WTC11 (cell line): ENCODE measurements at regions not wholly inside any gene's neighbourhood (a gene's known extent, or its start where the extent isn't known, plus 50 kb on each side); places are given as distances from the start of the nearest gene placed in this dataset.
"Not testable (repeated sequence)": the region's sequence is repeated elsewhere in the genome, so short reads cannot be mapped to it uniquely, and the experiment has no call there.

Source experiments
- ATAC-seq: fragments of 200-7000 bp; cut with Tn5 transposase; 2 replicates; pipeline ENCODE4 v1.10.0; 2021; ENCODE audit warnings: mild to moderate bottlenecking, moderate library complexity
- CTCF ChIA-PET: fragments of 300-600 bp; sonication (Branson Sonifier 250); formaldehyde crosslinking; loops from one replicate; lab custom pipeline; 2021; ENCODE audit warnings: antibody characterized with exemption; lab: Charles Lee
- POLR2A ChIA-PET: fragments of 350-600 bp; sonication (Branson Sonifier 250); formaldehyde crosslinking; loops from one replicate; lab custom pipeline; 2021; ENCODE audit warnings: antibody characterized with exemption; lab: Charles Lee
- DNase-seq: peaks from one replicate; pipeline ENCODE4 v3.0.0; 2021; ENCODE audit warnings: low spot score
- H3K27ac Mint-ChIP-seq: 2 replicates; pipeline ENCODE4 v1.8.0; 2021; ENCODE audit warnings: mixed read lengths
- H3K27me3 Mint-ChIP-seq: 2 replicates; pipeline ENCODE4 v1.8.0; 2021; ENCODE audit warnings: low read depth, mild to moderate bottlenecking, moderate library complexity, mixed read lengths
- H3K36me3 Mint-ChIP-seq: 2 replicates; pipeline ENCODE4 v1.8.0; 2021; ENCODE audit warnings: mixed read lengths
- H3K4me1 Mint-ChIP-seq: 2 replicates; pipeline ENCODE4 v1.8.0; 2022; ENCODE audit warnings: mixed read lengths
- H3K4me3 Mint-ChIP-seq: 2 replicates; pipeline ENCODE4 v1.8.0; 2021; ENCODE audit warnings: mild to moderate bottlenecking, moderate library complexity, mixed read lengths
- H3K9me3 Mint-ChIP-seq: 2 replicates; pipeline ENCODE4 v1.8.0; 2021; ENCODE audit warnings: mixed read lengths
- ATF1 ChIP-seq: sonication (generic); formaldehyde crosslinking; IDR thresholded peaks from 2 replicates; pipeline ENCODE4 v1.8.1; 2023; ENCODE audit warnings: mild to moderate bottlenecking, moderate library complexity, missing genetic modification reagents
- CBFB ChIP-seq: sonication (generic); formaldehyde crosslinking; IDR thresholded peaks from 2 replicates; pipeline ENCODE4 v1.8.1; 2022; ENCODE audit warnings: mild to moderate bottlenecking, low read depth, missing genetic modification reagents
- ERG ChIP-seq: fragments of 250-450 bp; sonication (Bioruptor Pico); IDR thresholded peaks from 2 replicates; pipeline ENCODE4 v1.8.0; 2021; ENCODE audit warnings: mild to moderate bottlenecking
- FOXP1 ChIP-seq: sonication (generic); formaldehyde crosslinking; IDR thresholded peaks from 2 replicates; pipeline ENCODE4 v1.8.0; 2022; ENCODE audit warnings: missing genetic modification reagents, mild to moderate bottlenecking, moderate library complexity, borderline replicate concordance
- KAT7 ChIP-seq: sonication (generic); formaldehyde crosslinking; IDR thresholded peaks from 2 replicates; pipeline ENCODE4 v1.8.1; 2023; ENCODE audit warnings: missing genetic modification reagents, mild to moderate bottlenecking, borderline replicate concordance
- MXD4 ChIP-seq: fragments of 250-450 bp; sonication (Bioruptor Pico); IDR thresholded peaks from 2 replicates; pipeline ENCODE4 v1.8.0; 2021; ENCODE audit warnings: mild to moderate bottlenecking, moderate library complexity, borderline replicate concordance
- NR2C2 ChIP-seq: sonication (generic); formaldehyde crosslinking; IDR thresholded peaks from 2 replicates; pipeline ENCODE4 v1.8.0; 2022; ENCODE audit warnings: mild to moderate bottlenecking, missing genetic modification reagents
- PRDM15 ChIP-seq: sonication (generic); formaldehyde crosslinking; IDR thresholded peaks from 2 replicates; pipeline ENCODE4 v1.8.0; 2022; ENCODE audit warnings: missing genetic modification reagents
- PRRX2 ChIP-seq: fragments of 250-450 bp; sonication (Bioruptor Pico); IDR thresholded peaks from 2 replicates; pipeline ENCODE4 v1.8.0; 2021; ENCODE audit warnings: mild to moderate bottlenecking
- SOX15 ChIP-seq: fragments of 250-450 bp; sonication (Bioruptor Pico); IDR thresholded peaks from 2 replicates; pipeline ENCODE4 v1.9.0; 2021; ENCODE audit warnings: mild to moderate bottlenecking
- SP1 ChIP-seq: sonication (generic); formaldehyde crosslinking; conservative IDR thresholded peaks from 2 replicates; pipeline ENCODE4 v1.8.1; 2022; ENCODE audit warnings: missing genetic modification reagents
- ZNF219 ChIP-seq: sonication (generic); formaldehyde crosslinking; IDR thresholded peaks from 2 replicates; pipeline ENCODE4 v1.8.0; 2023; ENCODE audit warnings: missing genetic modification reagents, mild to moderate bottlenecking, borderline replicate concordance
- ZNF396 ChIP-seq: fragments of 250-450 bp; sonication (Bioruptor Pico); IDR thresholded peaks from 2 replicates; pipeline ENCODE4 v1.8.0; 2021; ENCODE audit warnings: mild to moderate bottlenecking, moderate library complexity, borderline replicate concordance
- ZSCAN18 ChIP-seq: fragments of 250-450 bp; sonication (Bioruptor Pico); IDR thresholded peaks from 2 replicates; pipeline ENCODE4 v2.1.2; 2022; ENCODE audit warnings: mild to moderate bottlenecking, moderate library complexity
- TF ChIP-seq, protein P1 (sequence below): sonication (generic); formaldehyde crosslinking; IDR thresholded peaks from 2 replicates; pipeline ENCODE4 v1.8.1; 2023; ENCODE audit warnings: mild to moderate bottlenecking, missing genetic modification reagents, moderate library complexity
- TF ChIP-seq, protein P2 (sequence below): sonication (generic); formaldehyde crosslinking; conservative IDR thresholded peaks from 2 replicates; pipeline ENCODE4 v1.8.1; 2023; ENCODE audit warnings: mild to moderate bottlenecking, low read depth, missing genetic modification reagents, moderate library complexity

- not testable (repeated sequence) for ATAC-seq
- peak; percentile 35; the same call in 1 of the 2 replicates for TF ChIP-seq PRDM15
- TF ChIP-seq, all 79 proteins: peak for 1; not testable (repeated sequence) for 78
- H3K27me3 Mint-ChIP-seq: peaks cover 46% of the 10 kb centered on the region
- POLR2A ChIA-PET, H3K9me3 Mint-ChIP-seq, H3K4me1 Mint-ChIP-seq, H3K36me3 Mint-ChIP-seq, H3K27ac Mint-ChIP-seq, CTCF ChIA-PET, DNase-seq, H3K4me3 Mint-ChIP-seq: not testable (repeated sequence)
These were observed 1135.3 kb downstream of the RPIA start for GRCh38 chr2:89826741-89827140.

GRCh38 chr2:89827829-89828228 is 1136.4 kb downstream of the RPIA start:
- H3K9me3 Mint-ChIP-seq, CTCF ChIA-PET, H3K27ac Mint-ChIP-seq, POLR2A ChIA-PET, H3K36me3 Mint-ChIP-seq, DNase-seq, ATAC-seq, H3K4me1 Mint-ChIP-seq, H3K4me3 Mint-ChIP-seq: not testable (repeated sequence)
- H3K27me3 Mint-ChIP-seq: peaks cover 45% of the 10 kb centered on the region

DNA sequence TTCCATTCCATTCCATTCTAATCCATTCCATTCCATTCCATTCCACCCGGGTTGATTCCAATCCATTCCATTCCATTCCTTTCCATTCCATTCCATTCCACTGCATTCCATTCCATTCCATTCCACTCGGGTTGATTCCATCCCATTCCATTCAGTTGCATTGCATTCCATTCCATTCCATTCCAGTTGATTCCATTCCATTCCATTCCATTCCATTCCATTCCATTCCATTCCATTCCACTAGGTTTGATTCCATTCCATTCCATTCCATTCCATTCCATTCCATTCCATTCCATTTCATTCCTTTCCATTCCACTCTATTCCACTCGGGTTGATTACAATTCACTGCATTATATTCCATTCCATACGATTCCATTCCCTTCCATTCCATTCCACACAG is 1136.9 kb downstream of the RPIA start:
- H3K4me3 Mint-ChIP-seq, CTCF ChIA-PET, H3K9me3 Mint-ChIP-seq, H3K4me1 Mint-ChIP-seq, POLR2A ChIA-PET, ATAC-seq, H3K27ac Mint-ChIP-seq, H3K36me3 Mint-ChIP-seq, DNase-seq: not testable (repeated sequence)
- peaks cover 42% of the 10 kb centered on the region for H3K27me3 Mint-ChIP-seq

GRCh38 chr2:89828961-89829631 is 1137.6 kb downstream of the RPIA start:
- DNase-seq, H3K36me3 Mint-ChIP-seq, H3K9me3 Mint-ChIP-seq, POLR2A ChIA-PET, H3K27ac Mint-ChIP-seq, CTCF ChIA-PET, H3K4me3 Mint-ChIP-seq, H3K4me1 Mint-ChIP-seq, ATAC-seq: not testable (repeated sequence)
- peaks cover 35% of the 10 kb centered on the region for H3K27me3 Mint-ChIP-seq

DNA sequence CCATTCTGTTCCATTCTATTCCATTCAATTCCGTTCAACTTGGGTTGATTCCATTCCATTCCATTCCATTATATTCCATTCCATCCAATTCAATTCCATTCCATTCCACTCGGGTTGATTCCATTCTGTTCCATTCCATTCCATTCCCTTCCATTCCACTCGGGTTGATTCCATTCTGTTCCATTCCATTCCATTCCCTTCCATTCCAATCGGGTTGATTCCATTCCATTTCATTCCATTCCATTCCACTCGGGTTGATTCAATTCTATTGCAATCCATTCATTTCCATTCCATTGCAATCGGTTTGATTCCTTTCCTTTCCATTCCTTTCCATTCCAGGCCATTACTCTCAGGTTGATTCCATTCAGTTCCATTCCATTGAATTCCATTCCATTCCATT is 1138.4 kb downstream of the RPIA start:
- no peaks in the 10 kb centered on the region for H3K9me3 Mint-ChIP-seq
- no peak overlapping the region for H3K4me3 Mint-ChIP-seq
- no peak overlapping the region for H3K27ac Mint-ChIP-seq
- H3K36me3 Mint-ChIP-seq: no peaks in the 10 kb centered on the region
- DNase-seq (no peak), ATAC-seq (no peak)
- ChIA-PET CTCF (no interaction called here), POLR2A (no interaction called here)
- peaks cover 28% of the 10 kb centered on the region for H3K27me3 Mint-ChIP-seq
- H3K4me1 Mint-ChIP-seq: no peaks in the 10 kb centered on the region
- TF ChIP-seq, protein P1, sequence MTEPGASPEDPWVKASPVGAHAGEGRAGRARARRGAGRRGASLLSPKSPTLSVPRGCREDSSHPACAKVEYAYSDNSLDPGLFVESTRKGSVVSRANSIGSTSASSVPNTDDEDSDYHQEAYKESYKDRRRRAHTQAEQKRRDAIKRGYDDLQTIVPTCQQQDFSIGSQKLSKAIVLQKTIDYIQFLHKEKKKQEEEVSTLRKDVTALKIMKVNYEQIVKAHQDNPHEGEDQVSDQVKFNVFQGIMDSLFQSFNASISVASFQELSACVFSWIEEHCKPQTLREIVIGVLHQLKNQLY (CRISPR knock-in tag): no peak
- TF ChIP-seq ZNF219 (CRISPR knock-in tag) (no peak), PRRX2 (CRISPR knock-in tag) (no peak), KAT7 (CRISPR knock-in tag) (no peak), CBFB (CRISPR knock-in tag) (no peak), ERG (CRISPR knock-in tag) (no peak), SOX15 (CRISPR knock-in tag) (no peak), SP1 (CRISPR knock-in tag) (no peak), ZSCAN18 (no peak), ATF1 (CRISPR knock-in tag) (no peak), NR2C2 (CRISPR knock-in tag) (no peak), ZNF396 (CRISPR knock-in tag) (no peak), MXD4 (no peak), FOXP1 (no peak)
- TF ChIP-seq, protein P2, sequence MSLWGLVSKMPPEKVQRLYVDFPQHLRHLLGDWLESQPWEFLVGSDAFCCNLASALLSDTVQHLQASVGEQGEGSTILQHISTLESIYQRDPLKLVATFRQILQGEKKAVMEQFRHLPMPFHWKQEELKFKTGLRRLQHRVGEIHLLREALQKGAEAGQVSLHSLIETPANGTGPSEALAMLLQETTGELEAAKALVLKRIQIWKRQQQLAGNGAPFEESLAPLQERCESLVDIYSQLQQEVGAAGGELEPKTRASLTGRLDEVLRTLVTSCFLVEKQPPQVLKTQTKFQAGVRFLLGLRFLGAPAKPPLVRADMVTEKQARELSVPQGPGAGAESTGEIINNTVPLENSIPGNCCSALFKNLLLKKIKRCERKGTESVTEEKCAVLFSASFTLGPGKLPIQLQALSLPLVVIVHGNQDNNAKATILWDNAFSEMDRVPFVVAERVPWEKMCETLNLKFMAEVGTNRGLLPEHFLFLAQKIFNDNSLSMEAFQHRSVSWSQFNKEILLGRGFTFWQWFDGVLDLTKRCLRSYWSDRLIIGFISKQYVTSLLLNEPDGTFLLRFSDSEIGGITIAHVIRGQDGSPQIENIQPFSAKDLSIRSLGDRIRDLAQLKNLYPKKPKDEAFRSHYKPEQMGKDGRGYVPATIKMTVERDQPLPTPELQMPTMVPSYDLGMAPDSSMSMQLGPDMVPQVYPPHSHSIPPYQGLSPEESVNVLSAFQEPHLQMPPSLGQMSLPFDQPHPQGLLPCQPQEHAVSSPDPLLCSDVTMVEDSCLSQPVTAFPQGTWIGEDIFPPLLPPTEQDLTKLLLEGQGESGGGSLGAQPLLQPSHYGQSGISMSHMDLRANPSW (CRISPR knock-in tag): no peak
